Transverse colon (tissue), 4 donors: ENCODE measurements at regions not wholly inside any gene's neighbourhood (a gene's known extent, or its start where the extent isn't known, plus 50 kb on each side); places are given as distances from the start of the nearest gene placed in this dataset.

Experiments used
- EP300 ChIP-seq: sonication (generic); formaldehyde crosslinking; IDR thresholded peaks from one replicate; pipeline ENCODE4 v1.6.1; 2017; ENCODE audit warnings: antibody characterized with exemption, low read depth
- POLR2A ChIP-seq: fragments of 450-650 bp; IDR thresholded peaks from one replicate; pipeline ENCODE4 v1.6.1; 2016; ENCODE audit warnings: antibody characterized with exemption, mild to moderate bottlenecking, moderate library complexity
- POLR2AphosphoS5 ChIP-seq, 3 donors: sonication (generic); formaldehyde crosslinking; IDR thresholded peaks; one replicate each; pipeline ENCODE4 v1.6.1; 2016; ENCODE audit warnings: antibody characterized with exemption in 3 of 3
- TF ChIP-seq, protein P1 (sequence below), 5 experiments: fragments of 200-600 bp in 3 of 5; fragments of 450-650 bp in 2 of 5; sonication (generic) in 3 of 5; IDR thresholded peaks; 1 replicate in 2 of 5; 2 replicates in 3 of 5; pipeline ENCODE4 v1.5.1; 2016 to 2017; ENCODE audit warnings: antibody characterized with exemption in 5 of 5, inconsistent platforms in 3 of 5, mild to moderate bottlenecking in 2 of 5, moderate library complexity in 1 of 5

DNA sequence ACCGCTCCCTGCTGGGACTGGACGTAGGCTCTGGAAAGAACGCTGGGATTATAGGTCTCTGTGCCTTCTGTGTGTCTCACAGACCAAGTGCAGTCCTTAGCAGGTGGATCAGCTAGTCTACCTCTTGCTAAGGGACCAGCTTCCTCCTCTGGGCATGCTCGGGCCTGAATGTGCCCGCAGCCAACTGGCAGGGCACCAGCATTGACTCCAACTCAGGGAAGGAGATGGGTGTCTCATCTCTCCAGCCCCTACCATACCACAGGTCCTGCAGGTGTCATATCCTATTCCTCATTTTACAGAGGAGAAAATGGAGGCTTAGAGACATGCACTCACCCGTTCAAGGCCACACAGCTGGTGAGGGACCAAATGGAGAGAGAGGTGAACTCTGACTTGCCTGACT lies 340.2 kb downstream of the PTPRU start:
- no peak for TF ChIP-seq POLR2A
- TF ChIP-seq EP300 = no peak
- TF ChIP-seq, protein P1, sequence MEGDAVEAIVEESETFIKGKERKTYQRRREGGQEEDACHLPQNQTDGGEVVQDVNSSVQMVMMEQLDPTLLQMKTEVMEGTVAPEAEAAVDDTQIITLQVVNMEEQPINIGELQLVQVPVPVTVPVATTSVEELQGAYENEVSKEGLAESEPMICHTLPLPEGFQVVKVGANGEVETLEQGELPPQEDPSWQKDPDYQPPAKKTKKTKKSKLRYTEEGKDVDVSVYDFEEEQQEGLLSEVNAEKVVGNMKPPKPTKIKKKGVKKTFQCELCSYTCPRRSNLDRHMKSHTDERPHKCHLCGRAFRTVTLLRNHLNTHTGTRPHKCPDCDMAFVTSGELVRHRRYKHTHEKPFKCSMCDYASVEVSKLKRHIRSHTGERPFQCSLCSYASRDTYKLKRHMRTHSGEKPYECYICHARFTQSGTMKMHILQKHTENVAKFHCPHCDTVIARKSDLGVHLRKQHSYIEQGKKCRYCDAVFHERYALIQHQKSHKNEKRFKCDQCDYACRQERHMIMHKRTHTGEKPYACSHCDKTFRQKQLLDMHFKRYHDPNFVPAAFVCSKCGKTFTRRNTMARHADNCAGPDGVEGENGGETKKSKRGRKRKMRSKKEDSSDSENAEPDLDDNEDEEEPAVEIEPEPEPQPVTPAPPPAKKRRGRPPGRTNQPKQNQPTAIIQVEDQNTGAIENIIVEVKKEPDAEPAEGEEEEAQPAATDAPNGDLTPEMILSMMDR (IDR thresholded peaks at IDR 0.05) = no peak
- no peak for TF ChIP-seq POLR2AphosphoS5 (IDR thresholded peaks at IDR 0.05)
